ENCODE measurements at regions not wholly inside any gene's neighbourhood (a gene's known extent, or its start where the extent isn't known, plus 50 kb on each side); places are given as distances from the start of the nearest gene placed in this dataset.

GRCh38 chr5:4188704-4189103 is 593.1 kb downstream of the IRX1 start:
- DNase-seq (ENCODE audit: low read depth in 2 of 2) = no peak

- no peak for DNase-seq (ENCODE audit: low read depth in 2 of 2)
Measured at GRCh38 chr5:4189317-4189716, 593.7 kb downstream of the IRX1 start.

GRCh38 chr5:4191041-4191440 is 595.4 kb downstream of the IRX1 start:
- DNase-seq (ENCODE audit: low read depth in 2 of 2) = no peak

- no peak for DNase-seq (ENCODE audit: low read depth in 2 of 2)
Measured at GRCh38 chr5:4191703-4192102, 596.1 kb downstream of the IRX1 start.

- no peak for DNase-seq (ENCODE audit: low read depth in 2 of 2)
Measured at GRCh38 chr5:4192111-4192510, 596.5 kb downstream of the IRX1 start.

GRCh38 chr5:4196744-4197143 is 601.1 kb downstream of the IRX1 start:
- no peak for DNase-seq (ENCODE audit: low read depth in 2 of 2)

- DNase-seq (ENCODE audit: low read depth in 2 of 2) = no peak
Measured at GRCh38 chr5:4197151-4197550, 601.5 kb downstream of the IRX1 start.

GRCh38 chr5:4198461-4198860 is 602.8 kb downstream of the IRX1 start:
- DNase-seq (ENCODE audit: low read depth in 2 of 2) = no peak

- no peak for DNase-seq (ENCODE audit: low read depth in 2 of 2)
Measured at GRCh38 chr5:4199049-4199841, 603.6 kb downstream of the IRX1 start.

- no peak for DNase-seq (ENCODE audit: low read depth in 2 of 2)
Measured at GRCh38 chr5:4203146-4203545, 607.5 kb downstream of the IRX1 start.

- no peak for DNase-seq (ENCODE audit: low read depth in 2 of 2)
Measured at GRCh38 chr5:4204276-4205141, 608.9 kb downstream of the IRX1 start.

- DNase-seq (ENCODE audit: low read depth in 2 of 2) = no peak
Measured at GRCh38 chr5:4205398-4205797, 609.8 kb downstream of the IRX1 start.

- DNase-seq (ENCODE audit: low read depth in 2 of 2) = no peak
Measured at GRCh38 chr5:4206127-4206526, 610.5 kb downstream of the IRX1 start.

- DNase-seq (ENCODE audit: low read depth in 2 of 2) = no peak
Measured at GRCh38 chr5:4207486-4207885, 611.9 kb downstream of the IRX1 start.

- no peak for DNase-seq (ENCODE audit: low read depth in 2 of 2)
Measured at GRCh38 chr5:4208537-4208936, 612.9 kb downstream of the IRX1 start.

GRCh38 chr5:4208996-4209395 is 613.4 kb downstream of the IRX1 start:
- DNase-seq (ENCODE audit: low read depth in 2 of 2) = no peak

GRCh38 chr5:4212071-4212739 is 616.6 kb downstream of the IRX1 start:
- DNase-seq (ENCODE audit: low read depth in 2 of 2) = no peak

GRCh38 chr5:4212981-4213819 is 617.6 kb downstream of the IRX1 start:
- no peak for DNase-seq (ENCODE audit: low read depth in 2 of 2)

- no peak for DNase-seq (ENCODE audit: low read depth in 2 of 2)
Measured at GRCh38 chr5:4215143-4215542, 619.5 kb downstream of the IRX1 start.

GRCh38 chr5:4216142-4216541 is 620.5 kb downstream of the IRX1 start:
- no peak for DNase-seq (ENCODE audit: low read depth in 2 of 2)

GRCh38 chr5:4220016-4220415 is 624.4 kb downstream of the IRX1 start:
- no peak for DNase-seq (ENCODE audit: low read depth in 2 of 2)

- no peak for DNase-seq (ENCODE audit: low read depth in 2 of 2)
Measured at GRCh38 chr5:4221048-4221447, 625.4 kb downstream of the IRX1 start.
